ENCODE measurements at regions not wholly inside any gene's neighbourhood (a gene's known extent, or its start where the extent isn't known, plus 50 kb on each side); places are given as distances from the start of the nearest gene placed in this dataset.

DNA sequence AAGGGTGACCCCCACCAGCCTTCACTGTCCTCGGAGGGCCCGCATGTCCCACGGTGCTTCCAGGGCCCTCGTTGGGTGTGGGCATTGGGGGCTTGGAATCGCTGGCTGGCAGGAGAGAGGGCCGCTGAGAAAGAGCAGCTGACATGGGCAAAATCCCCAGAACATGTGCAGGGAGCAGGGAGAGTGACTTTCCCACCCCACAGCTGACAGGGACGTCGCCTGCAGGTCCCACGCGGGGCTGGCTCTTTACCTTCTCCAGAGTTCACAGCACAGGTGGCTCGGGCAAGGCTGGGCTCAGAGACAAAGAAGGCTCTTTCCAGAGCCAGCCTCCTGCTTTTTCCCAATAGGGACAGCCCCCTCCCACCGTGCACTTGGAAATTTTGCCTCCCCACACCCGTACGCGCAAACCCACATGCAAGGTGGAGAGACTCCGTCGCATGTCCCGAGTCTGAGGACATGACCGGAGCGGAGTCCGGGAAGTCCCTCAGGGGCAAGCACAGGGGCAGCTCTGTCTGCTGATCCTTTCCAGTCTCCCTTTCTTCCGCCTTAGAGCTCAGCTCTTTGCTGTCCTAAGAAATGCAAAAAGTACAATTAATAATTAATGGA is 370.2 kb upstream of the MYT1L start:
- no peaks in the 10 kb centered on the region for H3K36me3 Mint-ChIP-seq (ENCODE audit: insufficient read depth, unreplicated experiment)
- intact Hi-C loops (cut with micrococcal nuclease) = no loop called here
- POLR2A ChIA-PET = no interaction called here
- no peaks in the 10 kb centered on the region for H3K4me1 Mint-ChIP-seq (ENCODE audit: insufficient read depth, unreplicated experiment)
- peaks cover 12% of the 10 kb centered on the region for H3K27me3 Mint-ChIP-seq (ENCODE audit: insufficient read depth, unreplicated experiment)
- no peaks in the 10 kb centered on the region for H3K9me3 Mint-ChIP-seq (ENCODE audit: unreplicated experiment)
- no peak overlapping the region for H3K27ac Mint-ChIP-seq (ENCODE audit: low read depth, unreplicated experiment)
- no peak for DNase-seq (ENCODE audit: unreplicated experiment)
- CTCF ChIA-PET = interaction anchor here (0.6 kb wide), 1 partner anchor 136 kb away, joined by 4 read pairs; no protein-coding TSS in a partner anchor
- no peak overlapping the region for H3K4me3 Mint-ChIP-seq (ENCODE audit: unreplicated experiment)
- no TSS peak for BruUV-seq (replicated peaks)
- TF ChIP-seq, protein P1, sequence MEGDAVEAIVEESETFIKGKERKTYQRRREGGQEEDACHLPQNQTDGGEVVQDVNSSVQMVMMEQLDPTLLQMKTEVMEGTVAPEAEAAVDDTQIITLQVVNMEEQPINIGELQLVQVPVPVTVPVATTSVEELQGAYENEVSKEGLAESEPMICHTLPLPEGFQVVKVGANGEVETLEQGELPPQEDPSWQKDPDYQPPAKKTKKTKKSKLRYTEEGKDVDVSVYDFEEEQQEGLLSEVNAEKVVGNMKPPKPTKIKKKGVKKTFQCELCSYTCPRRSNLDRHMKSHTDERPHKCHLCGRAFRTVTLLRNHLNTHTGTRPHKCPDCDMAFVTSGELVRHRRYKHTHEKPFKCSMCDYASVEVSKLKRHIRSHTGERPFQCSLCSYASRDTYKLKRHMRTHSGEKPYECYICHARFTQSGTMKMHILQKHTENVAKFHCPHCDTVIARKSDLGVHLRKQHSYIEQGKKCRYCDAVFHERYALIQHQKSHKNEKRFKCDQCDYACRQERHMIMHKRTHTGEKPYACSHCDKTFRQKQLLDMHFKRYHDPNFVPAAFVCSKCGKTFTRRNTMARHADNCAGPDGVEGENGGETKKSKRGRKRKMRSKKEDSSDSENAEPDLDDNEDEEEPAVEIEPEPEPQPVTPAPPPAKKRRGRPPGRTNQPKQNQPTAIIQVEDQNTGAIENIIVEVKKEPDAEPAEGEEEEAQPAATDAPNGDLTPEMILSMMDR (IDR thresholded peaks at IDR 0.05; ENCODE audit: unreplicated experiment) = no peak

DNA sequence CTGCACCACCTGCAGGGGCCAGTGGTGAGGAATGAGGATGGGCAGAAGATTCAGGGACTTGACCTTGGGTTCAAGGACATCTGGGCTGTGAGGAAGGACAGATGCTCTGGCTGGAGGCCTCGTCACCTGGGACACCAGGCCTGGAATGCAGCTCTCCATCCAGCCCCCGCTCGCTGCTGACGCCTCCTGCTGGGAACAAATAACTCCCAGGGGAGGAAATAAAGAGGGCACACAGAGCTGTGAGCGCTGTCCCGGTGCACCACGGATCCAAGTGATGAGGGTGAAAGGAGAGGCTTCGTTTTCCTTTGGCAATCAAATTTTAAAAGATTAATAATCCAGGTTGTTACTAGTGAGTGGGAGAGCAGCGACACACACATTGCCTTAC is 368.0 kb upstream of the MYT1L start:
- H3K4me1 Mint-ChIP-seq (ENCODE audit: insufficient read depth, unreplicated experiment) = no peaks in the 10 kb centered on the region
- CTCF ChIA-PET = interaction anchor here (0.6 to 1.3 kb wide), 2 partner anchors 8 to 19 kb away, joined by 3 to 5 read pairs; no protein-coding TSS in a partner anchor
- no peak overlapping the region for H3K4me3 Mint-ChIP-seq (ENCODE audit: unreplicated experiment)
- POLR2A ChIA-PET = no interaction called here
- no TSS peak for BruUV-seq (replicated peaks)
- DNase-seq (ENCODE audit: unreplicated experiment) = no peak
- H3K27ac Mint-ChIP-seq (ENCODE audit: low read depth, unreplicated experiment) = no peak overlapping the region
- TF ChIP-seq, protein P1 (IDR thresholded peaks at IDR 0.05; ENCODE audit: unreplicated experiment) = no peak
- no peaks in the 10 kb centered on the region for H3K36me3 Mint-ChIP-seq (ENCODE audit: insufficient read depth, unreplicated experiment)
- peaks cover 33% of the 10 kb centered on the region for H3K27me3 Mint-ChIP-seq (ENCODE audit: insufficient read depth, unreplicated experiment)
- intact Hi-C loops (cut with micrococcal nuclease) = no loop called here
- no peaks in the 10 kb centered on the region for H3K9me3 Mint-ChIP-seq (ENCODE audit: unreplicated experiment)

DNA sequence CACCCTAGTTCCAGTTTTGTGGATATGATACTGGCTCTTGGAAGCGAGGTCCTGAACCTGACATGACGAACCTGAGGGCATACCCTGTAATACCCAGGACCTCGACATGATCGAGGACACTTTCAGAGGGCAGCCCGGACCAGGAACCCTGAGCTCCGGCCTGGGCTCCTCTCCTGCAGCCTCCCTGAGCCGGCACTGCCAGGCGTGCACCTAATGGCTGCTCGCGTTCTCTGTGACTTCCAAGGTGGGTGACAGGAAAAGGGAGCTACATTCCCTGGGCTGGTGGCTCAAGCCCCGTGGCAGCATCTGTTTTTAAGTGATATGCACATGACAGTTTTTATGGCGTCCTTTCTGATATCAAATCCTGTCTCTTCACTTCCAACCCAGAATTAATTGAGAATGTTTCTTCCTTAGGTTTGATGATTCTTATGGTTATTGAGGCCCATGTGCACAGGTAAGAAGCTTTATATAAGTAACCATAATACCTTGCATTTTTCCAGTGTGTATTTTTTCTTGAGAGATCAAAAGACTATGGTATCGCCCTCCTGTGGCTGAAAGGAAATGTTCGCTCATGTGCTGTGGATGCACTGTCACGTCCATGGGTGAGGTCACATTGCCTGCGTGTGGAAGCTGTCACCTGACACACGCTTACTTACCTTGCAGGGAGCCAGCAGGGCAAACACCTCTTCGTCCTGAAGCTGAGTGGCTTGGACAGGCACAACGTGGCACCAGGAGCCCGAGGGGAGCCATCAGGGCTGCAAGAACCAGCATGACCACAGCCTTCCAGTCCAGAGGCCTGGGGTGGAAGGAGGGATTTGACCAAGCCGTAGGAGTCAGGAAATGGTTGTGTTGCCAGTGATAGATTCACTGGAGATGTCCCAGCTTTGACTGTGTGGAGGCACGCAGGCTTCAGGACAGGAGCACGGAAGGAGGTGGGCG is 367.4 kb upstream of the MYT1L start:
- Mint-ChIP-seq H3K36me3 (ENCODE audit: insufficient read depth, unreplicated experiment) (no peaks in the 10 kb centered on the region), H3K27me3 (ENCODE audit: insufficient read depth, unreplicated experiment) (peaks cover 40% of the 10 kb centered on the region), H3K27ac (ENCODE audit: low read depth, unreplicated experiment) (no peak overlapping the region), H3K9me3 (ENCODE audit: unreplicated experiment) (no peaks in the 10 kb centered on the region), H3K4me3 (ENCODE audit: unreplicated experiment) (no peak overlapping the region), H3K4me1 (ENCODE audit: insufficient read depth, unreplicated experiment) (no peaks in the 10 kb centered on the region)
- intact Hi-C loops (cut with micrococcal nuclease) = no loop called here
- ChIA-PET CTCF (interaction anchor here (0.6 to 1.3 kb wide), 4 partner anchors 7 to 211 kb away, joined by 3 to 5 read pairs (median 4); no protein-coding TSS in a partner anchor), POLR2A (no interaction called here)
- no peak for DNase-seq (ENCODE audit: unreplicated experiment)
- TF ChIP-seq, protein P1 (IDR thresholded peaks at IDR 0.05; ENCODE audit: unreplicated experiment) = no peak
- no TSS peak for BruUV-seq (replicated peaks)

DNA sequence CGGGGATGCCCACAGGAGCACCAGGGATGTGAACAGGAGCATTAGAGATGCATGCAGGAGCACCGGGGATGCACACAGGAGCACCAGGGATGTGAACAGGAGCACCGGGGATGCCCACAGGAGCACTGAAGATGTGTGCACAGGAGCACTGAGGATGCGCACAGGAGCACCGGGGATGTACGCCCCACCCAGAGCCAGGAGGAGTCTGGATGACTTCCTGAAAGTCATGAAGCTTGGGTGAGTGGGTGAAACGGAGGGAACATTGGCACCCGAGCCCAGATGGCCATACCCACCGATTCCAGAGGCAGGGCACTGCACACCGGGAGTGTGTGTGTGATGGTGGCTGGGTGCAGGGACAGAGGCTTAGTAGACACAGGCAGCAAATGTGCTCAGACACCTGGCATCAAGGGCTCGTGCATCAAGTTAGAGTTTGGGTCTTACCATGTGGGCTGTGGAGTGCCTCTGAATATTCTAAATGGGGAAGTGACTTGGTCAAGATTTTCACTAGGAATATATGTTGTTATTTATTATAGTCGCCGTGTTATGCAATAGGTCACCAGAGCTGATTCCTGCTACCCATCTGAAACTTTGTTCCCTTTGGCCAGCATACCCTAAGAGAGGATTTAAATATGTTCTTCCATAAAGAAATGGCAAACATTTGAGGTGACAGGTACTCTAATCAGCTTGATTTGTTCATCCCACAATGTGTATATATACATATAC is 365.8 kb upstream of the MYT1L start:
- H3K4me3 Mint-ChIP-seq (ENCODE audit: unreplicated experiment) = no peak overlapping the region
- no peaks in the 10 kb centered on the region for H3K4me1 Mint-ChIP-seq (ENCODE audit: insufficient read depth, unreplicated experiment)
- ChIA-PET POLR2A (no interaction called here), CTCF (interaction anchor here (0.6 to 0.7 kb wide), 2 partner anchors 347 to 815 kb away, joined by 3 to 4 read pairs; no protein-coding TSS in a partner anchor)
- intact Hi-C loops (cut with micrococcal nuclease) = no loop called here
- TF ChIP-seq, protein P1 (IDR thresholded peaks at IDR 0.05; ENCODE audit: unreplicated experiment) = no peak
- BruUV-seq (replicated peaks) = no TSS peak
- H3K9me3 Mint-ChIP-seq (ENCODE audit: unreplicated experiment) = no peaks in the 10 kb centered on the region
- DNase-seq (ENCODE audit: unreplicated experiment) = no peak
- H3K27ac Mint-ChIP-seq (ENCODE audit: low read depth, unreplicated experiment) = no peak overlapping the region
- H3K36me3 Mint-ChIP-seq (ENCODE audit: insufficient read depth, unreplicated experiment) = no peaks in the 10 kb centered on the region
- H3K27me3 Mint-ChIP-seq (ENCODE audit: insufficient read depth, unreplicated experiment) = peaks cover 40% of the 10 kb centered on the region

Measured in MCF 10A (cell line).